K562 (cell line): ENCODE measurements at regions not wholly inside any gene's neighbourhood (a gene's known extent, or its start where the extent isn't known, plus 50 kb on each side); places are given as distances from the start of the nearest gene placed in this dataset.

Source experiments
- ATAC-seq: fragments of 200-7000 bp; cut with Tn5 transposase; 3 replicates; pipeline ENCODE4 v1.9.1; 2020; ENCODE audit warnings: moderate library complexity
- BruUV-seq: library from RNA; stranded (reverse); fragments of 400-500 nt; replicated peaks from 2 replicates; lab custom pipeline; 2021; lab: Mats Ljungman, UMichigan
- CTCF ChIA-PET: fragments of 300-600 bp; formaldehyde crosslinking; extraction: SDS; loops from one replicate; lab custom pipeline; 2021; ENCODE audit warnings: low intra/inter-chr PET ratio; lab: Yijun Ruan, JAX
- POLR2A ChIA-PET: fragments of 300-600, 350-650 bp; sonication (Branson Sonifier 250); formaldehyde crosslinking; extraction: SDS; loops from one replicate; lab custom pipeline; 2021; ENCODE audit warnings: antibody characterized with exemption, inconsistent platforms; lab: Yijun Ruan, JAX
- DNase-seq, 4 experiments: peaks; one replicate each; pipeline versions ENCODE4 v3.0.0 to v3.0.0-alpha.2; 2011 to 2018; ENCODE audit warnings: low spot score in 3 of 4, mixed read lengths in 3 of 4; ENCODE audit errors: extremely low read depth in 1 of 4
- FAIRE-seq: peaks from 2 replicates; lab custom pipeline; 2011; peaks lifted over from hg19 to GRCh38; lab: Jason Lieb, UNC
- H2AFZ ChIP-seq: 2 replicates; pipeline ENCODE4 v1.6.0; 2011; ENCODE audit warnings: low read depth, low read length, control low read depth, inconsistent platforms
- H3K27ac ChIP-seq: fragments of 200-600 bp; 3 replicates; pipeline ENCODE4 v1.8.0; 2011; ENCODE audit warnings: low read depth, mild to moderate bottlenecking, control low read depth, inconsistent platforms, low read length, moderate library complexity, mixed read lengths; ENCODE audit errors: extremely low read depth
- H3K27me3 ChIP-seq, 2 experiments: fragments of 300-600 bp in 1 of 2; 2 replicates in 1 of 2; 3 replicates in 1 of 2; pipeline versions ENCODE4 v1.6.0 to v1.8.0; 2011; ENCODE audit warnings: inconsistent platforms in 2 of 2, low read length in 2 of 2, mild to moderate bottlenecking in 1 of 2, mixed read lengths in 1 of 2, moderate library complexity in 1 of 2; ENCODE audit not compliant: control insufficient read depth in 2 of 2, insufficient read depth in 2 of 2
- H3K36me3 ChIP-seq: fragments of 300-600 bp; 3 replicates; pipeline ENCODE4 v1.8.0; 2011; ENCODE audit warnings: mild to moderate bottlenecking, low read length, inconsistent platforms; ENCODE audit not compliant: control insufficient read depth, insufficient read depth
- H3K4me1 ChIP-seq, 2 experiments: fragments of 200-600 bp in 1 of 2; replicated peaks in 1 of 2; 2 replicates in 1 of 2; 3 replicates in 1 of 2; pipeline versions ENCODE4 v1.5.1 to v1.8.0; 2011; ENCODE audit warnings: inconsistent platforms in 2 of 2, low read length in 2 of 2, mild to moderate bottlenecking in 1 of 2, mixed read lengths in 1 of 2, moderate library complexity in 1 of 2; ENCODE audit not compliant: control insufficient read depth in 2 of 2, insufficient read depth in 2 of 2
- H3K4me2 ChIP-seq: 2 replicates; pipeline ENCODE4 v1.6.1; 2011; ENCODE audit warnings: low read length, control low read depth, inconsistent platforms, mixed read lengths; ENCODE audit not compliant: insufficient read depth
- H3K4me3 ChIP-seq: fragments of 200-600 bp; sonication (generic), shearing (Covaris generic); 2 replicates; pipeline ENCODE4 v1.5.1; 2016; ENCODE audit warnings: control low read depth, inconsistent platforms
- H3K79me2 ChIP-seq: fragments of 200-600 bp; 3 replicates; pipeline ENCODE4 v1.8.0; 2011; ENCODE audit warnings: low read length, inconsistent platforms; ENCODE audit not compliant: control insufficient read depth, insufficient read depth
- H3K9ac ChIP-seq, 2 experiments: 2 replicates each; pipeline versions ENCODE4 v1.6.0 to v1.6.1; 2011; ENCODE audit warnings: low read depth in 2 of 2, low read length in 2 of 2, control low read depth in 1 of 2, inconsistent platforms in 1 of 2, mild to moderate bottlenecking in 1 of 2, mixed read lengths in 1 of 2; ENCODE audit not compliant: insufficient read depth in 1 of 2
- H3K9me1 ChIP-seq: one replicate; pipeline ENCODE4 v1.6.0; 2011; ENCODE audit warnings: inconsistent platforms, mild to moderate bottlenecking, low read length, moderate library complexity; ENCODE audit not compliant: control insufficient read depth, insufficient read depth
- H3K9me3 ChIP-seq: replicated peaks from 2 replicates; pipeline ENCODE4 v1.5.1; 2011; ENCODE audit warnings: low read depth, low read length, inconsistent platforms; ENCODE audit not compliant: control insufficient read depth, insufficient read depth
- H4K20me1 ChIP-seq: replicated peaks from 2 replicates; pipeline ENCODE4 v1.6.1; 2011; ENCODE audit warnings: low read length, inconsistent platforms, mixed read lengths; ENCODE audit not compliant: control insufficient read depth, insufficient read depth
- BRD4 ChIP-seq: fragments of 200-600 bp; sonication (generic); IDR thresholded peaks from 2 replicates; pipeline ENCODE4 v1.6.1; 2017; ENCODE audit warnings: inconsistent platforms
- CBX2 ChIP-seq: fragments of 200-600 bp; sonication (generic); IDR thresholded peaks from one replicate; pipeline ENCODE4 v1.6.1; 2012; ENCODE audit warnings: mild to moderate bottlenecking, low read length, inconsistent platforms; ENCODE audit not compliant: insufficient read depth, poor library complexity, severe bottlenecking
- E2F8 ChIP-seq: fragments of 450-650 bp; IDR thresholded peaks from 2 replicates; pipeline ENCODE4 v1.7.1; 2018; ENCODE audit warnings: mild to moderate bottlenecking, low read depth; ENCODE audit not compliant: partially characterized antibody
- ELF4 ChIP-seq: fragments of 450-650 bp; formaldehyde crosslinking; IDR thresholded peaks from 2 replicates; pipeline ENCODE4 v1.4.0; 2022; ENCODE audit warnings: missing genetic modification characterization
- FOSL1 ChIP-seq: fragments of 200-800 bp; sonication (Bioruptor generic); conservative IDR thresholded peaks from 2 replicates; pipeline ENCODE4 v1.6.1; 2016; ENCODE audit warnings: missing genetic modification characterization, missing compliant biosample characterization
- FOXK2 ChIP-seq, 2 experiments: fragments of 450-650 bp; IDR thresholded peaks in 1 of 2; conservative IDR thresholded peaks in 1 of 2; 2 replicates each; pipeline ENCODE4 v1.6.1; 2016; ENCODE audit warnings: low read depth in 2 of 2, mild to moderate bottlenecking in 1 of 2
- MCM3 ChIP-seq: fragments of 450-650 bp; IDR thresholded peaks from 2 replicates; pipeline ENCODE4 v1.6.1; 2016
- PHB2 ChIP-seq: fragments of 450-650 bp; IDR thresholded peaks from 2 replicates; pipeline ENCODE4 v1.6.1; 2017; ENCODE audit warnings: low read depth
- RNF2 ChIP-seq: sonication (generic); IDR thresholded peaks from 2 replicates; pipeline ENCODE4 v1.6.1; 2016
- STAT5A ChIP-seq: IDR thresholded peaks from 2 replicates; pipeline ENCODE4 v1.6.1; 2012; ENCODE audit warnings: low read length, inconsistent platforms, borderline replicate concordance
- ZNF197 ChIP-seq: fragments of 200-800 bp; sonication (Bioruptor generic); IDR thresholded peaks from 2 replicates; pipeline ENCODE4 v1.6.1; 2016; ENCODE audit warnings: low read depth, missing genetic modification characterization, missing compliant biosample characterization
- ZNF263 ChIP-seq: sonication (generic); formaldehyde crosslinking; IDR thresholded peaks from 2 replicates; pipeline ENCODE4 v1.8.0; 2022; ENCODE audit warnings: mild to moderate bottlenecking, missing genetic modification reagents, borderline replicate concordance
- WGBS: fragments of 100-300 bp; shearing (Covaris generic); methylation state at CpG from one replicate; pipeline ENCODE4 v1.1.6; 2016; ENCODE audit warnings: low coverage, mixed read lengths; ENCODE audit not compliant: insufficient coverage; ENCODE audit errors: missing lambda C conversion rate; 5-methylcytosine and 5-hydroxymethylcytosine counted together
- in situ Hi-C: fragments of 300-500 bp; cut with MboI; formaldehyde crosslinking; loops from 4 replicates; pipeline ENCODE4 v1.15.0; 2018; ENCODE audit warnings: inconsistent platforms, mixed read lengths
- intact Hi-C: fragments of 100-400 bp; cut with micrococcal nuclease; formaldehyde crosslinking; loops from 2 replicates; pipeline ENCODE4 v1.14.2; 2022
- TF ChIP-seq, protein P1 (sequence below): sonication (generic); formaldehyde crosslinking; IDR thresholded peaks from 2 replicates; pipeline ENCODE4 v1.8.1; 2023; ENCODE audit warnings: mild to moderate bottlenecking, missing genetic modification reagents

GRCh38 chr3:38907426-38907825 is 91.4 kb upstream of the SCN10A start:
- FAIRE-seq: no peak
- no peak for DNase-seq
- BruUV-seq: no TSS peak
- Histone ChIP-seq H3K27ac (no peak overlapping the region), H3K9ac (no peak overlapping the region), H3K9me1 (no peaks in the 10 kb centered on the region), H3K4me3 (no peak overlapping the region), H3K27me3 (peaks cover 0 to 7% of the 10 kb centered on the region in 2 experiments; a peak in 2 of 5 replicates), H3K79me2 (no peaks in the 10 kb centered on the region), H2AFZ (no peak overlapping the region), H3K4me2 (no peak overlapping the region), H3K36me3 (no peaks in the 10 kb centered on the region), H4K20me1 (no peaks in the 10 kb centered on the region; the same call in 1 of the 2 replicates), H3K4me1 (no peaks in the 10 kb centered on the region), H3K9me3 (no peaks in the 10 kb centered on the region)
- ATAC-seq: no peak
- 0 out of 2 replicates have a peak, but pooled peaks have one; percentile 29 for TF ChIP-seq FOSL1 (tag)
- no peak for TF ChIP-seq FOXK2 (conservative IDR thresholded peaks at IDR 0.05 in 1 of 2, IDR thresholded peaks at IDR 0.05 in 1 of 2; ENCODE audit: low read depth in 2 of 2)
- TF ChIP-seq ELF4 (CRISPR knock-in tag): no peak
- WGBS: 0% methylated on average over 1 of the region's 1 CpG
- ChIA-PET POLR2A (no interaction called here), CTCF (no interaction called here)
- in situ Hi-C loops (no loop called here), intact Hi-C loops (loop anchor here (10.0 kb wide), 1 partner anchor 77 kb away; no protein-coding TSS in a partner anchor)

DNA sequence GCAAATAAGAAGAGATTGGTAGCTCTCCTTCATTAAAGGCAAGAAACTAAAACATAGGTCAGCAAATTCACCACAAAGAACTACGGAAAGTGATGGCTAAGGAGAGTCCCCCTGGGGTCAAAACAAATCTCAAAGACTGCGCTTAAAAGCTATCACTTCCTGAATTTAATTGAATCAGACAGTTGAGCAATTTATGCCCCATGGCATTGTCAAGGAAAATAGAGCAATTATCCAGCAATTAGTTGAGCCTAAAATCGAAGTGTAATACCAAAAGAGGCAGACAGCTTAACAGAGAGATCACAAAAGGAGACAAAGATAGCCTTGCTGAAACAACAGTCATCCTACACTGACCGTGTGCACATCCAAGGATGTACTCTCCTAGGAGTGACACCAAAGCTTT is 74.4 kb upstream of the SCN10A start:
- no peak overlapping the region for H3K9ac ChIP-seq
- H3K4me1 ChIP-seq: no peaks in the 10 kb centered on the region
- ATAC-seq (no peak), FAIRE-seq (no peak), DNase-seq (no peak)
- no peak for TF ChIP-seq RNF2
- no peak for TF ChIP-seq ZNF197
- TF ChIP-seq MCM3: no peak
- TF ChIP-seq, protein P1, sequence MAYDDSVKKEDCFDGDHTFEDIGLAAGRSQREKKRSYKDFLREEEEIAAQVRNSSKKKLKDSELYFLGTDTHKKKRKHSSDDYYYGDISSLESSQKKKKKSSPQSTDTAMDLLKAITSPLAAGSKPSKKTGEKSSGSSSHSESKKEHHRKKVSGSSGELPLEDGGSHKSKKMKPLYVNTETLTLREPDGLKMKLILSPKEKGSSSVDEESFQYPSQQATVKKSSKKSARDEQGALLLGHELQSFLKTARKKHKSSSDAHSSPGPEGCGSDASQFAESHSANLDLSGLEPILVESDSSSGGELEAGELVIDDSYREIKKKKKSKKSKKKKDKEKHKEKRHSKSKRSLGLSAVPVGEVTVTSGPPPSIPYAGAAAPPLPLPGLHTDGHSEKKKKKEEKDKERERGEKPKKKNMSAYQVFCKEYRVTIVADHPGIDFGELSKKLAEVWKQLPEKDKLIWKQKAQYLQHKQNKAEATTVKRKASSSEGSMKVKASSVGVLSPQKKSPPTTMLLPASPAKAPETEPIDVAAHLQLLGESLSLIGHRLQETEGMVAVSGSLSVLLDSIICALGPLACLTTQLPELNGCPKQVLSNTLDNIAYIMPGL (CRISPR knock-in tag): no peak
- TF ChIP-seq STAT5A: no peak
- TF ChIP-seq E2F8: no peak
- no peak for TF ChIP-seq CBX2
- no peak for TF ChIP-seq BRD4
- no peak for TF ChIP-seq ZNF263 (CRISPR knock-in tag)
- no peak for TF ChIP-seq PHB2
- H3K4me2 ChIP-seq: no peak overlapping the region
- H2AFZ ChIP-seq: no peak overlapping the region
- no peaks in the 10 kb centered on the region for H3K27me3 ChIP-seq
- ChIA-PET POLR2A (interaction anchor here (0.8 kb wide), 1 partner anchor 75 kb away, joined by 3 read pairs; no protein-coding TSS in a partner anchor), CTCF (no interaction called here)
- intact Hi-C loops (no loop called here), in situ Hi-C loops (no loop called here)
- no peaks in the 10 kb centered on the region for H3K36me3 ChIP-seq
- H3K79me2 ChIP-seq: no peaks in the 10 kb centered on the region
- no peak overlapping the region for H3K27ac ChIP-seq
- no TSS peak for BruUV-seq
- no peaks in the 10 kb centered on the region for H3K9me3 ChIP-seq
- 0% methylated on average over 4 of the region's 4 CpGs for WGBS
- H3K4me3 ChIP-seq: no peak overlapping the region
- H3K9me1 ChIP-seq: no peaks in the 10 kb centered on the region
- no peaks in the 10 kb centered on the region for H4K20me1 ChIP-seq
